HG02938 (cell line): ENCODE measurements at regions not wholly inside any gene's neighbourhood (a gene's known extent, or its start where the extent isn't known, plus 50 kb on each side); places are given as distances from the start of the nearest gene placed in this dataset.

Source experiments
- ATAC-seq: cut with Tn5 transposase; IDR thresholded peaks from one replicate; pipeline ENCODE4 v1.9.1; 2021; ENCODE audit warnings: mild to moderate bottlenecking, moderate library complexity; ENCODE audit not compliant: unreplicated experiment

- no peak for ATAC-seq
Measured at GRCh38 chr12:43100231-43100630, 451.8 kb downstream of the ADAMTS20 start.

- ATAC-seq = no peak
Measured at GRCh38 chr12:43099691-43100163, 452.3 kb downstream of the ADAMTS20 start.

GRCh38 chr12:43098766-43099550, 453.0 kb downstream of the ADAMTS20 start:
- no peak for ATAC-seq

GRCh38 chr12:43098071-43098470, 453.9 kb downstream of the ADAMTS20 start:
- no peak for ATAC-seq

- no peak for ATAC-seq
Measured at GRCh38 chr12:43097471-43097870, 454.5 kb downstream of the ADAMTS20 start.

- ATAC-seq = no peak
Measured at GRCh38 chr12:43095669-43096280, 456.2 kb downstream of the ADAMTS20 start.

- no peak for ATAC-seq
Measured at GRCh38 chr12:43094886-43095575, 457.0 kb downstream of the ADAMTS20 start.

GRCh38 chr12:43090981-43091380, 461.0 kb downstream of the ADAMTS20 start:
- ATAC-seq = no peak

- no peak for ATAC-seq
Measured at GRCh38 chr12:43087195-43088091, 464.6 kb downstream of the ADAMTS20 start.

- ATAC-seq = no peak
Measured at GRCh38 chr12:43079476-43079875, 472.5 kb downstream of the ADAMTS20 start.

GRCh38 chr12:43078976-43079375, 473.0 kb downstream of the ADAMTS20 start:
- no peak for ATAC-seq

GRCh38 chr12:43072431-43072830, 479.6 kb downstream of the ADAMTS20 start:
- no peak for ATAC-seq

- ATAC-seq = no peak
Measured at GRCh38 chr12:43069768-43070221, 480.2 kb upstream of the PRICKLE1 start.

GRCh38 chr12:43066471-43066870, 476.9 kb upstream of the PRICKLE1 start:
- no peak for ATAC-seq

- ATAC-seq = no peak
Measured at GRCh38 chr12:43063650-43064049, 474.1 kb upstream of the PRICKLE1 start.

GRCh38 chr12:43062201-43062895, 472.8 kb upstream of the PRICKLE1 start:
- ATAC-seq = no peak

- ATAC-seq = no peak
Measured at GRCh38 chr12:43060742-43061141, 471.2 kb upstream of the PRICKLE1 start.

GRCh38 chr12:43058616-43059015, 469.1 kb upstream of the PRICKLE1 start:
- no peak for ATAC-seq

- no peak for ATAC-seq
Measured at GRCh38 chr12:43057566-43057965, 468.0 kb upstream of the PRICKLE1 start.

- no peak for ATAC-seq
Measured at GRCh38 chr12:43054085-43054484, 464.5 kb upstream of the PRICKLE1 start.
